PC-3 (cell line): ENCODE measurements at regions not wholly inside any gene's neighbourhood (a gene's known extent, or its start where the extent isn't known, plus 50 kb on each side); places are given as distances from the start of the nearest gene placed in this dataset.

Experiments used
- ATAC-seq: fragments of 200-7000 bp; cut with Tn5 transposase; 2 replicates; pipeline ENCODE4 v1.9.1; 2020; ENCODE audit warnings: mild to moderate bottlenecking, moderate library complexity
- BruUV-seq: library from RNA; stranded (reverse); fragments of 400-500 nt; replicated peaks from 2 replicates; lab custom pipeline; 2021; lab: Mats Ljungman, UMichigan
- CTCF ChIA-PET: fragments of 300-600 bp; sonication (Branson Sonifier 250); formaldehyde crosslinking; loops from one replicate; lab custom pipeline; 2022; ENCODE audit warnings: antibody characterized with exemption; lab: Charles Lee
- POLR2A ChIA-PET: fragments of 300-600 bp; sonication (Branson Sonifier 250); formaldehyde crosslinking; loops from one replicate; lab custom pipeline; 2022; ENCODE audit warnings: antibody characterized with exemption; ENCODE audit not compliant: unreplicated experiment; lab: Charles Lee
- DNase-seq: peaks from one replicate; pipeline ENCODE4 v3.0.0-alpha.2; 2015
- H2AFZ ChIP-seq: fragments of 300-600 bp; sonication (generic); 2 replicates; pipeline ENCODE4 v1.6.0; 2016; ENCODE audit warnings: antibody characterized with exemption, low read length
- H3F3A ChIP-seq: fragments of 300-600 bp; sonication (generic); one replicate; pipeline ENCODE4 v1.6.0; 2017; ENCODE audit warnings: antibody characterized with exemption, low read length, control low read depth, mild to moderate bottlenecking; ENCODE audit not compliant: unreplicated experiment
- H3K27ac ChIP-seq: fragments of 300-600 bp; sonication (generic); 2 replicates; pipeline ENCODE4 v1.5.1; 2016; ENCODE audit warnings: mild to moderate bottlenecking, low read length
- H3K27me3 ChIP-seq: fragments of 300-600 bp; sonication (generic); 2 replicates; pipeline ENCODE4 v1.6.1; 2016; ENCODE audit warnings: low read length, mixed read lengths
- H3K36me3 ChIP-seq: fragments of 300-600 bp; sonication (generic); 2 replicates; pipeline ENCODE4 v1.6.1; 2016; ENCODE audit warnings: low read depth, mixed run types, low read length, mixed read lengths
- H3K4me1 ChIP-seq: fragments of 300-600 bp; sonication (generic); 2 replicates; pipeline ENCODE4 v1.5.1; 2016; ENCODE audit warnings: low read length; ENCODE audit not compliant: insufficient read depth
- H3K4me2 ChIP-seq: fragments of 300-600 bp; sonication (generic); 2 replicates; pipeline ENCODE4 v1.6.0; 2016; ENCODE audit warnings: low read length
- H3K4me3 ChIP-seq: fragments of 300-600 bp; sonication (generic); 2 replicates; pipeline ENCODE4 v1.5.1; 2016; ENCODE audit warnings: mild to moderate bottlenecking, low read length, mixed read lengths
- H3K79me2 ChIP-seq: fragments of 300-600 bp; sonication (generic); 2 replicates; pipeline ENCODE4 v1.6.1; 2017; ENCODE audit warnings: low read length, mixed read lengths
- H3K9ac ChIP-seq: fragments of 300-600 bp; sonication (generic); 2 replicates; pipeline ENCODE4 v1.6.0; 2016; ENCODE audit warnings: mild to moderate bottlenecking, low read length
- H3K9me2 ChIP-seq: fragments of 300-600 bp; sonication (generic); replicated peaks from 2 replicates; pipeline ENCODE4 v1.6.1; 2016; ENCODE audit warnings: mixed run types, low read length, mixed read lengths
- H3K9me3 ChIP-seq: fragments of 300-600 bp; sonication (generic); 2 replicates; pipeline ENCODE4 v1.6.1; 2016; ENCODE audit warnings: low read length, mixed read lengths
- H4K20me1 ChIP-seq: fragments of 300-600 bp; sonication (generic); 2 replicates; pipeline ENCODE4 v1.6.1; 2016; ENCODE audit warnings: low read length, mixed read lengths
- CTCF ChIP-seq: fragments of 300-600 bp; sonication (generic); conservative IDR thresholded peaks from 2 replicates; pipeline ENCODE4 v1.5.1; 2017; ENCODE audit warnings: antibody characterized with exemption, low read depth, mild to moderate bottlenecking, low read length
- EZH2 ChIP-seq: fragments of 300-600 bp; sonication (generic); IDR thresholded peaks from one replicate; pipeline ENCODE4 v1.6.1; 2017; ENCODE audit warnings: antibody characterized with exemption, mild to moderate bottlenecking, low read length; ENCODE audit not compliant: unreplicated experiment
- EZH2phosphoT487 ChIP-seq: fragments of 300-600 bp; sonication (generic); IDR thresholded peaks from 2 replicates; pipeline ENCODE4 v1.6.1; 2018; ENCODE audit warnings: mild to moderate bottlenecking, antibody characterized with exemption, low read length, borderline replicate concordance
- intact Hi-C: fragments of 100-400 bp; cut with micrococcal nuclease; formaldehyde crosslinking; loops from 2 replicates; pipeline ENCODE4 v1.9.0; 2023

- no peaks in the 10 kb centered on the region for H4K20me1 ChIP-seq
- no peaks in the 10 kb centered on the region for H3K9me2 ChIP-seq
- ChIA-PET POLR2A (interaction anchor here (0.5 kb wide), 1 partner anchor 64 kb away, joined by 4 read pairs; no protein-coding TSS in a partner anchor), CTCF (no interaction called here)
- H3K79me2 ChIP-seq: no peaks in the 10 kb centered on the region
- H3K9ac ChIP-seq: no peak overlapping the region
- TF ChIP-seq EZH2 (no peak), CTCF (no peak), EZH2phosphoT487 (no peak)
- H3K36me3 ChIP-seq: no peaks in the 10 kb centered on the region
- no peak for ATAC-seq
- no peak overlapping the region for H3K4me3 ChIP-seq
- no peaks in the 10 kb centered on the region for H3K9me3 ChIP-seq
- DNase-seq: peak; percentile 2
- no TSS peak for BruUV-seq
- H3K27ac ChIP-seq: no peak overlapping the region
- H3F3A ChIP-seq: no peaks in the 10 kb centered on the region
- intact Hi-C loops: no loop called here
- H3K4me2 ChIP-seq: no peak overlapping the region
- peaks cover 13% of the 10 kb centered on the region for H3K27me3 ChIP-seq
- H3K4me1 ChIP-seq: no peaks in the 10 kb centered on the region
- H2AFZ ChIP-seq: no peak overlapping the region
Measured at GRCh38 chr9:89710697-89711096, 105.9 kb downstream of the GADD45G start.

GRCh38 chr9:89711866-89712265 is 107.1 kb downstream of the GADD45G start:
- ATAC-seq: no peak

More at GRCh38 chr9:89711866-89712265, 107.1 kb downstream of the GADD45G start:
- H3K9me2 ChIP-seq: no peaks in the 10 kb centered on the region
- ChIA-PET POLR2A (no interaction called here), CTCF (no interaction called here)
- no peak overlapping the region for H3K27ac ChIP-seq
- H3K9ac ChIP-seq: no peak overlapping the region
- H3K4me3 ChIP-seq: no peak overlapping the region
- H3F3A ChIP-seq: no peaks in the 10 kb centered on the region
- intact Hi-C loops: no loop called here
- no peaks in the 10 kb centered on the region for H3K79me2 ChIP-seq
- DNase-seq: no peak
- no peak overlapping the region for H2AFZ ChIP-seq
- H3K4me1 ChIP-seq: no peaks in the 10 kb centered on the region
- BruUV-seq: no TSS peak
- TF ChIP-seq CTCF (no peak), EZH2 (no peak), EZH2phosphoT487 (no peak)
- H3K27me3 ChIP-seq: peaks cover 4% of the 10 kb centered on the region
- H3K9me3 ChIP-seq: no peaks in the 10 kb centered on the region
- H3K36me3 ChIP-seq: no peaks in the 10 kb centered on the region
- no peaks in the 10 kb centered on the region for H4K20me1 ChIP-seq
- no peak overlapping the region for H3K4me2 ChIP-seq
